NCI-H1092 (cell line): ENCODE measurements at regions not wholly inside any gene's neighbourhood (a gene's known extent, or its start where the extent isn't known, plus 50 kb on each side); places are given as distances from the start of the nearest gene placed in this dataset.

Experiments used
- DNase-seq: peaks from one replicate; lab custom pipeline; 2025; lab: John Stamatoyannopoulos, UW

- DNase-seq: no peak
Observed at GRCh38 chr12:115215544-115215943, 531.6 kb upstream of the TBX3 start.

GRCh38 chr12:115213538-115214016, 529.6 kb upstream of the TBX3 start:
- no peak for DNase-seq

DNA sequence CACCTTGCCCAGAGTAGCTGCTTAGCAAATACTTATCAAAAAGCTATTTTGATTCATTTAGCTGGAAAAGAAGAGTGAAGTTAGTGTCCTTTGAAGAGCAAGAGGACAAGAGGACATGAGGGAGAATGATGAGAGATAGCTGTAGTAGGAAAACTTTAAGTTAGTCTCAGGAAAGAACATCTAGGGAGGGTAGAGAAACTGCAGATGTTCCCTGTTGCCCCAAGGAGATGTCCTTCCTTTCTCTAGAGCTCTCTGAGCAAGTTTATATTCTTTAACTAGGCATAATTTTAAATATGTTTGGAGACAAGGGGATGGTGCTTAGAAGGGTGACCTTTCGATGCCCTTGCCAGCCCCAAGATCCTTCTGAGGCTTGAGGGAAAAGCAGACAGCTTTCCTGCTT, 529.1 kb upstream of the TBX3 start:
- no peak for DNase-seq

GRCh38 chr12:115212356-115212755, 528.4 kb upstream of the TBX3 start:
- DNase-seq: no peak

GRCh38 chr12:115210533-115211252, 526.7 kb upstream of the TBX3 start:
- DNase-seq: no peak

DNA sequence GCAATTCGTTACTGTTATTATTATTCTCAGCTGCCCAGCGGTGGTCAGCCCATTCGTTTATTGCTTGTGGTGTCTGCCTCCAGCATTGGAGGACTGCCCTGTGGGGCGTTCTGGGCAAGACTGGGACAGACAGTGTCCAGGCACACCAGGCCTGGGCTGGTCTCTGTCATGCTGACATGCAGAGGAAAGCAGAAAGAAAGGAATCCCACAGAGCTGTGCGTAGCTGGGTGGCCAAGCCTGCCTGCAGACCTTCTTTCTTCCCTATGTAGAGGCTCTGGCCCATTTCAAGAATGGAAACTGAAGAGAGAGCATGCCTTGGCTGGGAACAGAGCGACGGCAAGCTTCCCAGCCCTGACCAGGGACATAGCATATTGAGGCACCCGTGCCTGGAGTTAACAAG, 525.3 kb upstream of the TBX3 start:
- no peak for DNase-seq

DNA sequence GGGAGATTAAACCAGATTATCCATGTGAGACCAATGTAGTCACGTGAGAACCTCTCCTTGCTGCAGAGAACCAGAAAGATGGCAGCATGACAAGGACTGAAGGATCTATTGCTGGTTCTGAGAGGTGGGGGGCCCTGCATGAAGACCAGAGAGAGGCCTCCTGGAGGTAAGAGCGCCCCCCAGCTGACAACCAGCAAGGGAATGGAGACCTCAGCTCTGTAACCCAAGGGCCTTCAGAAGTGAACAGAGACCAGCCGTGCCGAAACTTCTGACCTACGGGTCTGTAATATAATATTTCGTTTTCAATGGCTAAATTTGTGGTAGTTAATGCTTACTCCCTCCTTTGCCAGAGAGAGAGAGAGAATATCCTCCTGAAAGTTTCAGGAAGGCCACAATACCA, 524.1 kb upstream of the TBX3 start:
- no peak for DNase-seq

DNA sequence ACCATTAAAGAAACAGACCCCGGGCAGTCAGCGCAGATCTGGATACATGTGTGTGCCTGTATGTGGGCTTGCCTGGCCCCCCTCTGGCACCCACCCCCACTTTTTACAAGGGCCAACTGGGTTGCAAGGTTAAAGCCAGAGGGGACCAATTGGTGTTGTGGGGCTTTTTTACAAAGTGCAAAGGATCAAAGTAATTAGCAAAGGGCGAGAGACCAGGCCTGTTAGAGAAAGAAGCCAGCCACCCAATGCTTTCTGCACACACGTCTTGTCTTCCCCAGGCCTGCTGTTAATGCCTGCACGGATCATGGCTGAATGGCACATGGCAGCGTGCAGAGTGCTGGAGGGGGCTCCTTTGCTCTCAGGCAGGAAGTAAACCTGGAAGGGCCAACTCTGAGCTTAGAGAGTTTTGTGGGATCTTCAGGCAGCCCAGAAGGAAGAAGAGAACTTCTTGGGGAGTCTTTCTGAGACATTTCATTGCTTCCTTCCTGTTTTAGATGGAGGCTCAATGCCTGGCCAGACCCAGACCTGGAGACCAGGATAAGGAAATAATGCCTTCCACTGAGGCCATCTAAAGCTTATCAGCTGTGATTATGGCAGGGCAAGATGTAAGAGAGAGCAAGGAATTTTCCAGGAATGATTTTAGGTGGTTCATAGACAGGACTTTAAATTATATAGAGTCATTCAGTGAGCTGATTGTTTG, 523.4 kb upstream of the TBX3 start:
- DNase-seq: no peak

GRCh38 chr12:115206801-115207200, 522.8 kb upstream of the TBX3 start:
- no peak for DNase-seq

GRCh38 chr12:115205755-115206308, 521.9 kb upstream of the TBX3 start:
- DNase-seq: no peak

GRCh38 chr12:115204957-115205754, 521.2 kb upstream of the TBX3 start:
- no peak for DNase-seq

- DNase-seq: no peak
Observed at GRCh38 chr12:115203701-115204100, 519.7 kb upstream of the TBX3 start.

DNA sequence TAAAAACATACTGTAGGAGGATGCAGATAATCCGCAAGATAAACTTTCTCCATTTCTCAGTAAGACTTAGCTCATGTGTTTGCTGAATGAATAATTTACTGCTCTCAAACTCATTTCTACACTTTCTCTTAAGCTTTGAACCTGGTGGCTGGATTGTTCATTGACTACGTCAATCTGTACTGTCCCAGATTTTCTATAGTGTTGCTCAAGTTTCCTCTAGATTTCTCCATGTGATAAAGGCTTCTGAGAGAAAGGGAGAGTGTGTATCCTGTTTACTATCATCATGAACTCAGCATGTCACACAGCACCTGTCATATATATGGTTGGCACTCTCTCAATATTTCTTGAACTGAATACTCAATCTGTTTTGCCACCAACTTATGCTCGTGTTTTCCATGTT, 518.0 kb upstream of the TBX3 start:
- DNase-seq: no peak

GRCh38 chr12:115199831-115200230, 515.9 kb upstream of the TBX3 start:
- DNase-seq: no peak

GRCh38 chr12:115194857-115195256, 510.9 kb upstream of the TBX3 start:
- no peak for DNase-seq

- no peak for DNase-seq
Observed at GRCh38 chr12:115194448-115194847, 510.5 kb upstream of the TBX3 start.

GRCh38 chr12:115191342-115191741, 507.4 kb upstream of the TBX3 start:
- DNase-seq: no peak

DNA sequence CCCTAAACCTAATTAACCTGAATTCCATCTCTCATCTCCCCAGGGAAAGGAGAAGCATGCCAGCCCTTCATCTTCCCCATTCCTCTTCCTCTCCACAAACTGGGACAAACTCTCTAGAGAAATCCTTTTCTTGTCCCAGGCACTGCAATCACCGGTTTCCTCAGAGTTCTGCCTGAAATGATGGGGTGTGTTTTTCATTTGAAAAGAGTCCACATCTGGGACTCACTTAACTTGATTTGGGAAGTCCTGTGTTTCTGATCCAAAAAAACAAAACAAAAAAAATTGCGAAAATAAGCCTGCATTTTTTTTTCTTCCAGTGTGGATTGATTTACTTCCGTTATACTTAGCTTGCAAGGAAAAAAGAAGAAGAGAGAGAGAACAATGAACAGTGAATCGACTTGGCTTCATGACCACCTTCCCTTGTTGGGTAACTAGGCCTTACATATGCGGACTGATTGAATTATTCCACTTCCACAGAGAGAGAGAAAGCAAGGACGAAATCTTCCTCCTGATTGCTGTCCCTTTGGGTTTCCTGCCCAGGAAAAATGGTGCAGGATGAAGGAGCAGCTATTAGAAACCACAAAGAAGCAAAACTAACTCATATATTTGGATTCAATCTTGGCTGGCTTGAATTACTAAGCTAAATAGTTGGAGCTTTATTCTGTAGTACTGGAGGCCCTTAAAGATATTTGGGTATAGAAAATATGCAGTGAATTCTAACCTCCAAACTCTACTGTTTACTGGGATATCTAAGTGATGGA, 506.2 kb upstream of the TBX3 start:
- DNase-seq: no peak

DNA sequence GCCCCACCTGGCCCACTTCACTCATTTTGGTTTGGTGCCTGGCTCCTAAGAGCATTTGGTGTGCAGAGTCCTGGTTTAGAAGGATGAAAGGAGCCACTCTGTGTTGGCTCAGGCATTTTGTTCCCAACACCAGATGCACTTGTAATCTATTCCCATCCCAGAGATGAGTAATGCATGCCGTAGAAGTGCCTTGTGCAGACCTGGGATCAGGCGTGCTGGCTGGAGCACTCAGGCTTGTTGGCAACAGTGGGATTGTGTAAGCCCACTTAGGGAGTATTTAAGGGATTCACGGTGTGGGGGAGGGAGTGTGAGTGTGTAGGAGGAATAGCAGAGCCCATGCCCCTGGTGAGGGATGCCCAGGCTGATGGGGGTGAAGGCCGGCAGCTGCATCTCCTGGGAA, 501.5 kb upstream of the TBX3 start:
- no peak for DNase-seq

- no peak for DNase-seq
Observed at GRCh38 chr12:115183752-115184151, 499.8 kb upstream of the TBX3 start.

DNA sequence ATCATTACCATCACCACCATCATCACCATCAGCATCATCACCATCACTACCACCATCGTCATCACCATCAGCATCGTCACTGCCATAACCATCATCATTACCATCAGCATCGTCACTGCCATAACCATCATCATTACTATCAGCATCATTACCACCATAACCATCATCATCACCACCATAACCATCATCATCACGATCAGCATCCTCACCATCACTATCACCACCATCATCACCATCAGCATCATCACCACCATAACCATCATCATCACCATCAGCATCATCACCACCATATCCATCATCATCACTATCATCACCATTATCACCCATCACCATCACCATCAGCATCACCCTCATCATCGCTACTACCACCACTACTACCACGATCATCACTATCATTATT, 493.9 kb upstream of the TBX3 start:
- no peak for DNase-seq
